GM12878 (cell line): ENCODE measurements at regions not wholly inside any gene's neighbourhood (a gene's known extent, or its start where the extent isn't known, plus 50 kb on each side); places are given as distances from the start of the nearest gene placed in this dataset.

ENCODE experiments used
- ATAC-seq: fragments of 200-7000 bp; cut with Tn5 transposase; 3 replicates; pipeline ENCODE4 v1.9.1; 2020; ENCODE audit warnings: mild to moderate bottlenecking, moderate library complexity
- BruUV-seq: library from RNA; stranded (reverse); fragments of 400-500 nt; replicated peaks from 2 replicates; lab custom pipeline; 2021; lab: Mats Ljungman, UMichigan
- CTCF ChIA-PET: fragments of 300-600 bp; sonication (Branson Sonifier 250); formaldehyde crosslinking; extraction: SDS; loops from one replicate; lab custom pipeline; 2021; ENCODE audit warnings: inconsistent platforms; lab: Yijun Ruan, JAX
- POLR2A ChIA-PET: fragments of 350-600 bp; formaldehyde crosslinking; extraction: SDS; loops from one replicate; lab custom pipeline; 2021; ENCODE audit warnings: inconsistent platforms; lab: Charles Lee
- RAD21 ChIA-PET: fragments of 300-600 bp; sonication (Branson Sonifier 250); formaldehyde crosslinking; loops from one replicate; lab custom pipeline; 2023; ENCODE audit warnings: antibody characterized with exemption; ENCODE audit not compliant: unreplicated experiment; lab: Charles Lee
- SMC1A ChIA-PET: fragments of 300-600 bp; sonication (Branson Sonifier 250); formaldehyde crosslinking; loops from one replicate; lab custom pipeline; 2023; ENCODE audit not compliant: unreplicated experiment, uncharacterized antibody; lab: Charles Lee
- DNase-seq: peaks from one replicate; pipeline ENCODE4 v3.0.0-alpha.2; 2011; ENCODE audit warnings: low read depth, low spot score
- FAIRE-seq: peaks from 3 replicates; lab custom pipeline; 2011; peaks lifted over from hg19 to GRCh38; lab: Jason Lieb, UNC
- H2AFZ ChIP-seq: 2 replicates; pipeline ENCODE4 v1.6.0; 2011; ENCODE audit warnings: low read depth, low read length, control low read depth; ENCODE audit not compliant: control insufficient read depth
- H3K27ac ChIP-seq: 2 replicates; pipeline ENCODE4 v1.5.1; 2011; ENCODE audit warnings: control low read depth; ENCODE audit not compliant: control insufficient read depth, insufficient read depth
- H3K27me3 ChIP-seq, 2 experiments: replicated peaks in 1 of 2; 2 replicates each; pipeline versions ENCODE4 v1.6.0 to v1.6.1; 2011; ENCODE audit warnings: low read length in 1 of 2; ENCODE audit not compliant: control insufficient read depth in 2 of 2, insufficient read depth in 2 of 2
- H3K36me3 ChIP-seq, 2 experiments: 2 replicates each; pipeline ENCODE4 v1.5.1; 2011; ENCODE audit warnings: low read length in 1 of 2; ENCODE audit not compliant: control insufficient read depth in 2 of 2, insufficient read depth in 2 of 2
- H3K4me1 ChIP-seq: 2 replicates; pipeline ENCODE4 v1.6.1; 2011; ENCODE audit warnings: mild to moderate bottlenecking, low read length, moderate library complexity, mixed read lengths; ENCODE audit not compliant: control insufficient read depth, insufficient read depth
- H3K4me2 ChIP-seq: 2 replicates; pipeline ENCODE4 v1.6.0; 2011; ENCODE audit warnings: control low read depth; ENCODE audit not compliant: control insufficient read depth, insufficient read depth
- H3K4me3 ChIP-seq: fragments of 200-600 bp; sonication (generic); 2 replicates; pipeline ENCODE4 v1.5.1; 2016
- H3K79me2 ChIP-seq: 2 replicates; pipeline ENCODE4 v1.6.0; 2011; ENCODE audit warnings: low read length; ENCODE audit not compliant: control insufficient read depth, insufficient read depth
- H3K9ac ChIP-seq: 2 replicates; pipeline ENCODE4 v1.8.0; 2011; ENCODE audit warnings: low read length, control low read depth, mixed read lengths; ENCODE audit not compliant: control insufficient read depth, insufficient read depth
- H3K9me3 ChIP-seq: replicated peaks from 3 replicates; pipeline ENCODE4 v1.5.1; 2011; ENCODE audit warnings: mild to moderate bottlenecking, low read length; ENCODE audit not compliant: control insufficient read depth, insufficient read depth
- H4K20me1 ChIP-seq: 2 replicates; pipeline ENCODE4 v1.6.0; 2011; ENCODE audit not compliant: control insufficient read depth, insufficient read depth
- BCL3 ChIP-seq: IDR thresholded peaks from 2 replicates; pipeline ENCODE4 v1.6.1; 2011; ENCODE audit warnings: borderline replicate concordance, low read depth, mild to moderate bottlenecking, moderate library complexity, low read length; ENCODE audit not compliant: insufficient read depth, poor library complexity, severe bottlenecking
- KAT2A ChIP-seq: conservative IDR thresholded peaks from 2 replicates; pipeline ENCODE4 v1.6.1; 2011; ENCODE audit warnings: low read depth, low read length; ENCODE audit not compliant: control insufficient read depth
- RAD21 ChIP-seq: IDR thresholded peaks from 2 replicates; pipeline ENCODE4 v1.6.1; 2011; ENCODE audit warnings: mild to moderate bottlenecking, low read depth, low read length, moderate library complexity; ENCODE audit not compliant: insufficient read depth
- RB1 ChIP-seq: fragments of 450-650 bp; formaldehyde crosslinking; IDR thresholded peaks from 2 replicates; pipeline ENCODE4 v1.6.1; 2017; ENCODE audit warnings: mild to moderate bottlenecking, borderline replicate concordance
- WGBS: methylation state at CpG from one replicate; pipeline ENCODE4 v1.1.6; 2016; ENCODE audit warnings: low lambda C conversion rate; ENCODE audit not compliant: insufficient replicate concordance, insufficient coverage; ENCODE audit errors: missing lambda C conversion rate; 5-methylcytosine and 5-hydroxymethylcytosine counted together
- in situ Hi-C: fragments of 300-500 bp; cut with MboI; formaldehyde crosslinking; loops from 9 replicates; pipeline ENCODE4 v1.14.3; 2018; ENCODE audit warnings: mixed read lengths
- intact Hi-C: fragments of 100-400 bp; cut with micrococcal nuclease; formaldehyde crosslinking; loops from one replicate; pipeline ENCODE4 v1.14.2; 2022; ENCODE audit not compliant: unreplicated experiment
- TF ChIP-seq, protein P1 (sequence below): IDR thresholded peaks from 2 replicates; pipeline ENCODE4 v1.6.1; 2012; ENCODE audit warnings: low read depth, low read length, improper control_type of control experiment
- TF ChIP-seq, protein P2 (sequence below): fragments of 450-650 bp; conservative IDR thresholded peaks from 2 replicates; pipeline ENCODE4 v1.6.1; 2017; ENCODE audit warnings: mild to moderate bottlenecking, moderate library complexity
- TF ChIP-seq, protein P3 (sequence below): fragments of 150-350 bp; IDR thresholded peaks from 2 replicates; pipeline ENCODE4 v1.6.1; 2014; ENCODE audit warnings: mild to moderate bottlenecking, low read depth, low read length
- TF ChIP-seq, protein P4 (sequence below): fragments of 450-650 bp; IDR thresholded peaks from 2 replicates; pipeline ENCODE4 v1.6.1; 2017; ENCODE audit warnings: mild to moderate bottlenecking, low read depth, inconsistent platforms; ENCODE audit not compliant: poor library complexity, severe bottlenecking

- ATAC-seq: no peak
- H3K4me3 ChIP-seq: no peak overlapping the region
- H3K27ac ChIP-seq: no peak overlapping the region
- no TSS peak for BruUV-seq
- no peaks in the 10 kb centered on the region for H3K9me3 ChIP-seq
- no peak for FAIRE-seq
- RAD21 ChIA-PET: no interaction called here
- H3K27me3 ChIP-seq: peaks cover 2 to 3% of the 10 kb centered on the region in 2 experiments; a peak in 3 of 4 replicates
- H3K4me1 ChIP-seq: no peaks in the 10 kb centered on the region
- no peak overlapping the region for H3K9ac ChIP-seq
- no peak overlapping the region for H2AFZ ChIP-seq
- CTCF ChIA-PET: interaction anchor here (1.2 to 1.9 kb wide), 3 partner anchors 105 to 392 kb away, joined by 3 to 4 read pairs (median 4); no protein-coding TSS in a partner anchor
- POLR2A ChIA-PET: no interaction called here
- H4K20me1 ChIP-seq: no peaks in the 10 kb centered on the region
- no peaks in the 10 kb centered on the region for H3K79me2 ChIP-seq
- intact Hi-C loops (no loop called here), in situ Hi-C loops (no loop called here)
- TF ChIP-seq, protein P1, sequence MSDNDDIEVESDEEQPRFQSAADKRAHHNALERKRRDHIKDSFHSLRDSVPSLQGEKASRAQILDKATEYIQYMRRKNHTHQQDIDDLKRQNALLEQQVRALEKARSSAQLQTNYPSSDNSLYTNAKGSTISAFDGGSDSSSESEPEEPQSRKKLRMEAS: no peak
- 0 out of 2 replicates have a peak, but pooled peaks have one; percentile 7 for TF ChIP-seq RAD21
- TF ChIP-seq, protein P2, sequence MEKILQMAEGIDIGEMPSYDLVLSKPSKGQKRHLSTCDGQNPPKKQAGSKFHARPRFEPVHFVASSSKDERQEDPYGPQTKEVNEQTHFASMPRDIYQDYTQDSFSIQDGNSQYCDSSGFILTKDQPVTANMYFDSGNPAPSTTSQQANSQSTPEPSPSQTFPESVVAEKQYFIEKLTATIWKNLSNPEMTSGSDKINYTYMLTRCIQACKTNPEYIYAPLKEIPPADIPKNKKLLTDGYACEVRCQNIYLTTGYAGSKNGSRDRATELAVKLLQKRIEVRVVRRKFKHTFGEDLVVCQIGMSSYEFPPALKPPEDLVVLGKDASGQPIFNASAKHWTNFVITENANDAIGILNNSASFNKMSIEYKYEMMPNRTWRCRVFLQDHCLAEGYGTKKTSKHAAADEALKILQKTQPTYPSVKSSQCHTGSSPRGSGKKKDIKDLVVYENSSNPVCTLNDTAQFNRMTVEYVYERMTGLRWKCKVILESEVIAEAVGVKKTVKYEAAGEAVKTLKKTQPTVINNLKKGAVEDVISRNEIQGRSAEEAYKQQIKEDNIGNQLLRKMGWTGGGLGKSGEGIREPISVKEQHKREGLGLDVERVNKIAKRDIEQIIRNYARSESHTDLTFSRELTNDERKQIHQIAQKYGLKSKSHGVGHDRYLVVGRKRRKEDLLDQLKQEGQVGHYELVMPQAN: no peak
- 43% methylated on average over 4 of the region's 4 CpGs for WGBS
- DNase-seq: no peak
- SMC1A ChIA-PET: interaction anchor here (1.3 kb wide), 1 partner anchor 11 kb away, joined by 3 read pairs; no protein-coding TSS in a partner anchor
- no peaks in the 10 kb centered on the region for H3K36me3 ChIP-seq
- no peak overlapping the region for H3K4me2 ChIP-seq
These were observed 111.4 kb upstream of the PLAAT1 start for GRCh38 chr3:193129607-193130006.

DNA sequence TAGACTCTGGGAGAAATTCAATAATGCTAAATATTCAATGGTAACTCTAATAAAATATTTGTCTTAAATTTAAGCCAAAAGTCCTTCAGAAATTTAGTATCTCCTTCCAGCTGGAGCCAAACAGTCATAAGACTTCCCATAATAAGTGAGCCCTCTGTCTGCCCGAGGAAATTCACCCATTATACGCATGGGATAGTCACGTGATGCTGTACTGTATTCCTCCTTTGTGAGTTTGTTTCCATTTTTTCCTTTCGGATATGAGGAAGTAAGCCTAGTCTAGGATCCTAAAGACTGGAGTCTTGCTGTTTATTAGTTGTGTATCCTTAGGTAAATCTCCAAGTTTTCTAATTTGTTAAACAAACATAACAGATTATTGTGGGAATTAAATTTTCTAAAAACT is 110.4 kb upstream of the PLAAT1 start:
- in situ Hi-C loops: no loop called here
- Histone ChIP-seq H3K9me3 (no peaks in the 10 kb centered on the region), H3K4me1 (no peaks in the 10 kb centered on the region), H4K20me1 (no peaks in the 10 kb centered on the region), H3K79me2 (no peaks in the 10 kb centered on the region), H3K4me2 (no peak overlapping the region), H2AFZ (no peak overlapping the region), H3K36me3 (no peaks in the 10 kb centered on the region), H3K27me3 (peaks cover 3 to 4% of the 10 kb centered on the region in 2 experiments; a peak in 3 of 4 replicates), H3K27ac (no peak overlapping the region), H3K9ac (no peak overlapping the region), H3K4me3 (no peak overlapping the region)
- ChIA-PET RAD21 (no interaction called here), SMC1A (interaction anchor here (1.3 kb wide), 1 partner anchor 10 kb away, joined by 3 read pairs; no protein-coding TSS in a partner anchor), CTCF (interaction anchor here (1.9 kb wide), 1 partner anchor 106 kb away, joined by 4 read pairs; no protein-coding TSS in a partner anchor), POLR2A (no interaction called here)
- no TSS peak for BruUV-seq
- WGBS: 36% methylated on average over 4 of the region's 4 CpGs
- DNase-seq: no peak
- no peak for ATAC-seq
- intact Hi-C loops: no loop called here
- no peak for FAIRE-seq
- no peak for TF ChIP-seq RB1
- no peak for TF ChIP-seq BCL3
- no peak for TF ChIP-seq KAT2A
- TF ChIP-seq, protein P3, sequence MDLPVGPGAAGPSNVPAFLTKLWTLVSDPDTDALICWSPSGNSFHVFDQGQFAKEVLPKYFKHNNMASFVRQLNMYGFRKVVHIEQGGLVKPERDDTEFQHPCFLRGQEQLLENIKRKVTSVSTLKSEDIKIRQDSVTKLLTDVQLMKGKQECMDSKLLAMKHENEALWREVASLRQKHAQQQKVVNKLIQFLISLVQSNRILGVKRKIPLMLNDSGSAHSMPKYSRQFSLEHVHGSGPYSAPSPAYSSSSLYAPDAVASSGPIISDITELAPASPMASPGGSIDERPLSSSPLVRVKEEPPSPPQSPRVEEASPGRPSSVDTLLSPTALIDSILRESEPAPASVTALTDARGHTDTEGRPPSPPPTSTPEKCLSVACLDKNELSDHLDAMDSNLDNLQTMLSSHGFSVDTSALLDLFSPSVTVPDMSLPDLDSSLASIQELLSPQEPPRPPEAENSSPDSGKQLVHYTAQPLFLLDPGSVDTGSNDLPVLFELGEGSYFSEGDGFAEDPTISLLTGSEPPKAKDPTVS: no peak
- TF ChIP-seq, protein P4, sequence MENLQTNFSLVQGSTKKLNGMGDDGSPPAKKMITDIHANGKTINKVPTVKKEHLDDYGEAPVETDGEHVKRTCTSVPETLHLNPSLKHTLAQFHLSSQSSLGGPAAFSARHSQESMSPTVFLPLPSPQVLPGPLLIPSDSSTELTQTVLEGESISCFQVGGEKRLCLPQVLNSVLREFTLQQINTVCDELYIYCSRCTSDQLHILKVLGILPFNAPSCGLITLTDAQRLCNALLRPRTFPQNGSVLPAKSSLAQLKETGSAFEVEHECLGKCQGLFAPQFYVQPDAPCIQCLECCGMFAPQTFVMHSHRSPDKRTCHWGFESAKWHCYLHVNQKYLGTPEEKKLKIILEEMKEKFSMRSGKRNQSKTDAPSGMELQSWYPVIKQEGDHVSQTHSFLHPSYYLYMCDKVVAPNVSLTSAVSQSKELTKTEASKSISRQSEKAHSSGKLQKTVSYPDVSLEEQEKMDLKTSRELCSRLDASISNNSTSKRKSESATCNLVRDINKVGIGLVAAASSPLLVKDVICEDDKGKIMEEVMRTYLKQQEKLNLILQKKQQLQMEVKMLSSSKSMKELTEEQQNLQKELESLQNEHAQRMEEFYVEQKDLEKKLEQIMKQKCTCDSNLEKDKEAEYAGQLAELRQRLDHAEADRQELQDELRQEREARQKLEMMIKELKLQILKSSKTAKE: no peak
